Mucosa of rectum (tissue), 2 donors: ENCODE measurements at regions not wholly inside any gene's neighbourhood (a gene's known extent, or its start where the extent isn't known, plus 50 kb on each side); places are given as distances from the start of the nearest gene placed in this dataset.

Experiments
- H3K27ac ChIP-seq, 2 donors: one replicate each; pipeline ENCODE4 v1.7.0; 2013; ENCODE audit warnings: inconsistent platforms in 2 of 2, low read depth in 2 of 2, low read length in 2 of 2
- H3K27me3 ChIP-seq, 2 donors: one replicate each; pipeline ENCODE4 v1.7.0; 2013; ENCODE audit warnings: low read length in 2 of 2; ENCODE audit not compliant: control insufficient read depth in 2 of 2, insufficient read depth in 2 of 2
- H3K36me3 ChIP-seq, 2 donors: one replicate each; pipeline ENCODE4 v1.7.0; 2013; ENCODE audit warnings: low read length in 2 of 2; ENCODE audit not compliant: control insufficient read depth in 2 of 2, insufficient read depth in 2 of 2
- H3K4me1 ChIP-seq, 2 donors: one replicate each; pipeline ENCODE4 v1.7.0; 2013; ENCODE audit warnings: low read length in 2 of 2, mild to moderate bottlenecking in 1 of 2; ENCODE audit not compliant: control insufficient read depth in 2 of 2, insufficient read depth in 2 of 2
- H3K4me3 ChIP-seq, 2 donors: one replicate each; pipeline ENCODE4 v1.7.0; 2013; ENCODE audit warnings: low read length in 2 of 2
- H3K9ac ChIP-seq, 2 donors: one replicate each; pipeline ENCODE4 v1.7.0; 2013; ENCODE audit warnings: low read length in 2 of 2, low read depth in 1 of 2, mild to moderate bottlenecking in 1 of 2
- H3K9me3 ChIP-seq, 2 donors: one replicate each; pipeline ENCODE4 v1.7.0; 2013; ENCODE audit warnings: low read length in 2 of 2; ENCODE audit not compliant: control insufficient read depth in 2 of 2
- donor health status: healthy.
- donor health status: Normal muscosa, but diverticular disease.

DNA sequence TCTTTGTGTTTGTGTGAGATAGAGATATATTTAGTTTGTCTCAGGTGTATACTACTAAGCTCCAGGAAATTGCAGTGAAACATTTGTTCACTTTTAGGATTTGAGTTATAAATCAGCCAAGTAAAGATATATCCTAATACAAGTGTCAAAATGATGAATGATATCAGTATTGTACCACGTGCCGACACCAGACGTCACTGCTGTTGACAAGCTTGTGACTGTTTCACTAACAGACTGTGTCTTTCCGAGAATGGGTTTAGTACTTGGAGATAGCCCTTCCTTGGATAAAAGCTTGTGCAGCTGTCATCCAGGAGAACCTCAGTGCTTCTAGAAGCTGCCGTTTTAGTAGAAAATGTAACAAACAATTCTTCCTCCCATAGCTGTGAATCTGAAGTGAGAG, 343.3 kb downstream of the FBXO8 start:
- no peak overlapping the region for H3K9ac ChIP-seq
- H3K27me3 ChIP-seq, result no peaks in the 10 kb centered on the region
- no peaks in the 10 kb centered on the region for H3K9me3 ChIP-seq
- no peak overlapping the region for H3K27ac ChIP-seq
- H3K36me3 ChIP-seq, result no peaks in the 10 kb centered on the region
- H3K4me1 ChIP-seq, result no peaks in the 10 kb centered on the region
- no peak overlapping the region for H3K4me3 ChIP-seq

DNA sequence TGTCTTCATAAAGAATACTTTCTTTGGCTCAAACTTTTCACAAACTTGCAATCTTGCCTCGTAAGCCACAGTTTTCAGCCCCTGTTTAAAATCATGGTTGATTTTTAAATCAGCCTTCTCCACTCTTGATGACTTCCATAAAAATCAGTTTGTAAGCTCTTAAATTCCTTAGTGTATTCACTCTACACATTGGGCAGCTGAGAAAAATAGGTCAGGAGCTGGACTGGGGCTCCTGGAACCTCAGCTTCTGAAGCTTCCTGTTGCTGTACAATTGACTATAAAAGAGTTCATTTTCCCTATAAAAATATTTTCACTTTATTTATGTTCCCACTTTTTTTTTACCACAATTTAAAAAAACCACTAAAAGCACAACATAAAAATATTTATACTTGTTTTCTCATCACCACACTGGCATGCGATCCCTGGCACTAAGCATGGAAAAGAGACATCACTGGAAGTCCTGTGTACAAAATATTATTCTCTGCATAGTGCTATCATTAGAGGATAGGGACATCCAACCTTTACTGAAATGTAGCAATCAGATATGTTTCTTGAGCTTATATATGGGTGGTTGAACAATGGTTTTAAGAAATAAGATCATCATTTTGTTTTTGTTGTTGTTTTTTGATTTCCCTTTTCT, 345.7 kb downstream of the FBXO8 start:
- Histone ChIP-seq H3K36me3 (no peaks in the 10 kb centered on the region), H3K27ac (no peak overlapping the region), H3K9ac (no peak overlapping the region), H3K9me3 (no peaks in the 10 kb centered on the region), H3K27me3 (no peaks in the 10 kb centered on the region), H3K4me3 (no peak overlapping the region), H3K4me1 (no peaks in the 10 kb centered on the region)

DNA sequence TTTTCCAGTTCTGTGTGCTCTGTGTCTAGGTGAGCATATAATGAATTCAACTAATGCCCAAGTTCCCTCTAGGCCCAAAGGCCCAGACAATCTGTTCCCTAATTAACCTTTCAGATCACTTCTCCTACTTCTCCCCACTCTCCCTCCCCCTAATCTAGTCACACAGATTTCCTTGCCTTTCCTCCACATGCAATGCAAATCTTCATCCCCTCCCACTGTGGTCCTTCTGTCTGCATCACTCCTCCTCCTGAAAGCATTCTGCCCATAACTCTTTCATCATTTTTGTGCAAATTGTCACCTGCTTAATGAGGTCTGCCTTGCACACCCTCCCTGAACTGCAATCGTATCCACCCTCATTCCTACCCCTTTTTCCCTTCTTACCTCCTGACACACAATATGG, 346.6 kb downstream of the FBXO8 start:
- Histone ChIP-seq H3K27ac (no peak overlapping the region), H3K9ac (no peak overlapping the region), H3K4me1 (no peaks in the 10 kb centered on the region), H3K9me3 (no peaks in the 10 kb centered on the region), H3K27me3 (no peaks in the 10 kb centered on the region), H3K36me3 (no peaks in the 10 kb centered on the region), H3K4me3 (no peak overlapping the region)

DNA sequence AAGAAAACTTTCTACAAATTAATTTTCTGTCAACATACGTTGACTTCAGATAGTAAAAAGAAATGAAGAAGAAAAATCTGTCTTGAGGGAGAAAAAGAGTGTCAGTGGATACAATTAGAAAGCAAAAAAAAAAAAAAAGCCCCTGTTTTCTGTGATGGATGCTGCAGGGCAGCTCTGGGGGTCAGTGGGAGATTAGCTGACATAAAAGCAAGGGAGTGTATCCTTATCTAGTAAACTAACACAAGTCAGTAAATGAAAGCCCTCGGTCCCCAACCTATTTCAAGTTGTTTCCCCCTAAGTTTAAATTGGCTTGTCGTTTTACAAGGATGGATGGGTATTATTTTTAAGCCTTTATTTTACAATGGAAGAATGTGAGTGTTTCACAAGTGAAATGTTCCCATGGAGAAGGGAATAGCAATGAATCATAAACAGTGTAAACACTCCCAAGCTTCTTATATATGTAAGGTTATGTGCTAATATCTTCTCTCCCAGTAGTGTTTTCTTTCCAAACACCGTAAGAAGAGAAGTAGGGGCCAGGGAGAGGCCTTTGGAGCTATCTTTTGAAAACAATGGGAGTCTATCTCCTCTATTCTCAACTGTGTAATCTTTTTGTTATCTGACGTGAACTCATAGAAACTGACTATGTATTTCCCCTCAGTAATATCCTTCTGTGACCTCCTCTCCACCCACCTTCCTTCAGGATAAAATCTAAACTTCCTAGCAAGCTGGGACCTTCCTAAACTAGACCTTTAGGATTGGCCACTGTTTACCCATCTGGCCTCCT, 347.7 kb downstream of the FBXO8 start:
- H3K27me3 ChIP-seq, result no peaks in the 10 kb centered on the region
- H3K36me3 ChIP-seq, result no peaks in the 10 kb centered on the region
- no peak overlapping the region for H3K9ac ChIP-seq
- H3K4me1 ChIP-seq, result no peaks in the 10 kb centered on the region
- H3K27ac ChIP-seq, result no peak overlapping the region
- no peaks in the 10 kb centered on the region for H3K9me3 ChIP-seq
- no peak overlapping the region for H3K4me3 ChIP-seq

DNA sequence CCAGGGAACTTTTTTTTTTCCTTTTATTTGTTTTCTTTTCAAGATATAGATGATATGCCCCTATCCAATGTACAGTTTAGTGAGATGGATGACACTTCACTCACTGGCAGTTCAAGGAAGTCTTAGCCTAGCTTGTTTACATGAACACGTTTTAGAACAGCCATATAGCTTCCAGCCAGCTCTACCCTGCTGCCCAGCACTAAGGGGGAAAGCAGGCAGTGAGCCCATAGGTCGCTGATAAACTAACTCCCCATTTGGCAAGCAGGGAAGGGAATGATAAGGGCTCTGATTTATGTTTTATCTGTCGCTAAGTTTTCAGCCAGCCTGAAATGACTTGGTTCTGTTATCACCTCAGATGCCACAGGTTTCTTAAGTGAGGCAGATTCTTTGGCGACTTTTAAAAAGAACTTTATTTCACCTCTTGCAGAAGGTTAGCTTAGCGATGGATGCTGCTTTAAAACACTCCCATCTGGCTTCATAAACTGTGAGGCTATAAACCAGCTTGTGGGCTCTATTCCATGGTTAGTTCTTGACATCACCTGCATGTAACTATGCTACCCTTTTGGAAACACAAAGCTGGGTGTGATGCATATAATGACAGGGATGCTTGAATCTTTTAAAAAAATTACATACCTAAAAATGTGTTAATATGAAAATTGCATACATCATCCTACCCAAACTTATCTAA, 348.4 kb downstream of the FBXO8 start:
- H3K4me1 ChIP-seq, result no peaks in the 10 kb centered on the region
- H3K9me3 ChIP-seq, result no peaks in the 10 kb centered on the region
- H3K27ac ChIP-seq, result no peak overlapping the region
- no peaks in the 10 kb centered on the region for H3K27me3 ChIP-seq
- H3K4me3 ChIP-seq, result no peak overlapping the region
- H3K36me3 ChIP-seq, result no peaks in the 10 kb centered on the region
- H3K9ac ChIP-seq, result no peak overlapping the region

DNA sequence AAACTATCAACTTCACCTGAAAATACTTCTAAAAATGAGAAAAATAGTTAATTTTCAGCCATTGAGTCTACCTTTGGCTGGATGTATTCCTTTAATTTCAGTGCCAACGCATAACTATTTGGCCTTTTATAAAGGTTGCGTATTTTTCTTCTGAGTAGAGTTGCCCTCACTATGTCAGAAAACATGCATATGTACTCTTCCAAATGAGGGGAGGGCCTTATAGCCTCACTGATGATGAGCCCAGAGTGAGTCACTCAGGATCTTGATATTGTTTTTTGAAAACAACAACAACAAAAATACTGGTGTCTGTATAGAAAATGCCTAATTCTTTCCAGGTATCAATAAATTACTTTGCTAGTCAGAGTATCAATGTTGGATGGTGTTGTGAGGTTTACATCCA, 349.3 kb downstream of the FBXO8 start:
- no peaks in the 10 kb centered on the region for H3K36me3 ChIP-seq
- no peaks in the 10 kb centered on the region for H3K9me3 ChIP-seq
- H3K27ac ChIP-seq, result no peak overlapping the region
- H3K4me1 ChIP-seq, result no peaks in the 10 kb centered on the region
- H3K9ac ChIP-seq, result no peak overlapping the region
- no peak overlapping the region for H3K4me3 ChIP-seq
- no peaks in the 10 kb centered on the region for H3K27me3 ChIP-seq

DNA sequence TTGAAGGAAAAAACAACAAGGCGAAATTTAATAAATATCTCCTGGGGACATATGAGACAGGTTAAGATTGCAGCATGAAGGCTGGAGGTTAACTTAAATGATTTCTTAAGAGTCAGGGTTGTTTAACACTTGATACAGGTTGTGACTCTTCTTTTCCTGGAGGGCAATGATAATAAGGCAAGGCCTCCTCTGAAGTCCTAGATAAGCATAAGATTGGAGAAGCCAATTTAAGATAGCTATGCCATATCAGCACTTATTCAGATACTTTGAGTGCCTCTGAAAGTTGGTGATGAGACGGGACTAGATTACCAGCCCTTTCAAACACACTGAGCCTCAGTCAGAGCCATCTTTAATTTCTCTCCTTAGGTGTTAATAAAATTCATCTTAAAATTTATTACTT, 350.8 kb downstream of the FBXO8 start:
- Histone ChIP-seq H3K36me3 (no peaks in the 10 kb centered on the region), H3K9ac (no peak overlapping the region), H3K4me3 (no peak overlapping the region), H3K27me3 (no peaks in the 10 kb centered on the region), H3K27ac (no peak overlapping the region), H3K9me3 (no peaks in the 10 kb centered on the region), H3K4me1 (no peaks in the 10 kb centered on the region)

DNA sequence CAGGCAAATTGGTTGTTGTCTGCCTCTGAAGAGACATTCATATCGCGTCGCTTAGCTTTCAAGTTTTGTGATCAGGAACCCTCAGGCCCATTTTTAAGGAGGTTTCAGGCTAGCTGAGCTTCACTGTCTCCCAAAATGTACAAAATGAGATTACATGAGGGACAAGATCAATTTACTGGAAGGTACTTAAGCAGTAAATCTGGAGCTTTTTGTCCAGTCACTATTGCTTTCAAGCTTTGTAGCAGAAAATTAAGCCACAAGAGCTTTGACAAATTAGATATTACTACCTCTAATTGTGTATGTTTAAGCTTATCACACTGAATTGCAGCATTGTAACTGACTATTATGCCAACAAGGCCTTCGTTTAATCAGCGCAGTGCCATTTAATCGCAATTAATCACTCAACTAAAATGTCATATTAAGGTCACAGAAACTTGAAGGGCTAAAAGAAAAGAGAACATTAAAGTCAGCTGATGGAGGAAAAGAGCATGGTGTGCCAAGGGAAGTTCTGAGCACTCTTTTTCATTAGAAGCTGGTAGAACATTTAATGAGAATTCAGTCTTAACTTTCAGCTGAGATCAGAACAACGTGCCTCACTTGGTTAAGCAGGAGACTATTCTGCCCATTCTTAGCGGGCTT, 353.0 kb downstream of the FBXO8 start:
- Histone ChIP-seq H3K4me3 (no peak overlapping the region), H3K4me1 (no peaks in the 10 kb centered on the region), H3K27ac (no peak overlapping the region), H3K36me3 (no peaks in the 10 kb centered on the region), H3K9me3 (no peaks in the 10 kb centered on the region), H3K9ac (no peak overlapping the region), H3K27me3 (no peaks in the 10 kb centered on the region)

DNA sequence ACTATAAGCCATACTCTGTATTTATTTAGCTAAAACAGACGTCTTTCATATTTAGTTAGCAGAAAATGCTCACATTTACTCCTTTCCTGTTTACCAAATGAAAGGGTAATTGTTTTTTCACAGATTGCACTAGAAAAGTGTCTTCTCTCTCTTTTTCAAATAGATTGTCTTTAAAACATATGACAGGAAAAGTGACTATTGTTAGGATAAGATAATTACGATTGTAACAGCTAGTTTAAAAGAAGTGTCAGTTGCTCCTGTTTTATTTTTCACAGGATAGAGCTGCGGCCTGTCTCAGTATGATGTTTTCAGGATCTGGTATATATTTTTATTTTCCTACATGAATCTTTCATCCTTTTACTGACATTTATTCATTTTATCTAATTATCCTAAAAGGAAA, 353.5 kb downstream of the FBXO8 start:
- no peak overlapping the region for H3K27ac ChIP-seq
- H3K4me1 ChIP-seq, result no peaks in the 10 kb centered on the region
- H3K9ac ChIP-seq, result no peak overlapping the region
- H3K4me3 ChIP-seq, result no peak overlapping the region
- H3K36me3 ChIP-seq, result no peaks in the 10 kb centered on the region
- H3K27me3 ChIP-seq, result no peaks in the 10 kb centered on the region
- H3K9me3 ChIP-seq, result no peaks in the 10 kb centered on the region

DNA sequence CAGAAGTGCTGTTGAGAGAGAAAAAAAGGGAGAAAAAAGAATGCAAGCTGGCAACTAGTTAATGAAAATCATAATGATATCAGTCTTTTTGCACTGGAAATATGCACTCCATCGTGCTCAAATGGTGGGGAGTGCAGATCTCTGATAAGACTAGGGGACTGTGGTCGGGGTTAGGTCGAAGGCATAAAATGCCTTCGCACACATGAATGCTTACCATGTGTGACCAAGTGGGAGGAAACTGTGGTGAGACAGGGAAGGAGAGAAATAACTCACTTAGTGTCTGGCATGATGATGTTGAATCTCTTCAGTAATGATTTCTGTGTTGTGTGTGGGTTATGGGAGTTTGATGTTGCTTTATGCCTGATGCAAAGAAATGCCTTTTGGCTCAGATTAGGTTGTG, 358.9 kb downstream of the FBXO8 start:
- H3K27ac ChIP-seq, result no peak overlapping the region
- no peaks in the 10 kb centered on the region for H3K9me3 ChIP-seq
- no peak overlapping the region for H3K4me3 ChIP-seq
- H3K36me3 ChIP-seq, result no peaks in the 10 kb centered on the region
- H3K9ac ChIP-seq, result no peak overlapping the region
- no peaks in the 10 kb centered on the region for H3K4me1 ChIP-seq
- no peaks in the 10 kb centered on the region for H3K27me3 ChIP-seq
